NCI-H187 (cell line): ENCODE measurements at regions not wholly inside any gene's neighbourhood (a gene's known extent, or its start where the extent isn't known, plus 50 kb on each side); places are given as distances from the start of the nearest gene placed in this dataset.
A peak's percentile ranks its signal among the peaks of the same experiment; 100 is the strongest.

Experiments used
- DNase-seq, 2 experiments: peaks; one replicate each; lab custom pipeline; 2025; lab: John Stamatoyannopoulos, UW

GRCh38 chr2:216320852-216321251 is 51.4 kb downstream of the MARCHF4 start:
- DNase-seq = no peak

DNA sequence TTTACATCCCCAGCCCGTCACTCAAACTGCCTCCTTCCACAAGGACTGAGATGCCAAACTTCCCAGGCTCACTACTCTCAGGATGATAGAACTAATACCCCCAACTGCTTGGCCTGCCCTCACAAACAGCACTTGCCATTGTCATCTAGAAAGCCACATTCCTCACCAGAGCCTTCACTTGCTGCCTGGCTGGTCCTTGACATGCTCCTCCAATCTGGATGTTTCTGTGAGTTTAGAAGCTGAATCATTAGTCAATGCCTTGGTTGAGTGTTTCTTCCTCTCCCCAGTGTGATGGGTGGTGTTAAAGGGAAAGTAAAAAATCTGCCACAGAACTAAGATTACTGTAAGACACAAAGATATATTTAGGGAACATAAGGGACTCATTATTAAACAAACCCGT is 52.5 kb downstream of the MARCHF4 start:
- no peak for DNase-seq

DNA sequence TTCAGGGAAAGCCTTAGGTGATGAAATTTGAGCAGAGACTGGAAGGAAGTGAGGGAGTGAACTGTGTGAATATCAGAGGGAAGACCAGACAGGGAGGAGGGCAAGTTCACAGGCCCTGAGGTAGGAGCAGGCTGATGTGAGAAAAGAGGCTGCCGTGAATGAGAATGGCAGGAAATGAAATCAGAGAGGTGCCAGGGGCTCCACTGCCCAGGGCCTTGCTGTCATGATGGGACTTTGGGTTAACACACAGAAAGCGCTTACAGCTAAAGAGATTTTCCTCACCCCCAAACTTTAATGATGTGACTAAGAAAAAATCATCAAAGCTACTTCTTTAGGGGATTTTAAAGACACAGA is 53.8 kb downstream of the MARCHF4 start:
- DNase-seq = no peak

DNA sequence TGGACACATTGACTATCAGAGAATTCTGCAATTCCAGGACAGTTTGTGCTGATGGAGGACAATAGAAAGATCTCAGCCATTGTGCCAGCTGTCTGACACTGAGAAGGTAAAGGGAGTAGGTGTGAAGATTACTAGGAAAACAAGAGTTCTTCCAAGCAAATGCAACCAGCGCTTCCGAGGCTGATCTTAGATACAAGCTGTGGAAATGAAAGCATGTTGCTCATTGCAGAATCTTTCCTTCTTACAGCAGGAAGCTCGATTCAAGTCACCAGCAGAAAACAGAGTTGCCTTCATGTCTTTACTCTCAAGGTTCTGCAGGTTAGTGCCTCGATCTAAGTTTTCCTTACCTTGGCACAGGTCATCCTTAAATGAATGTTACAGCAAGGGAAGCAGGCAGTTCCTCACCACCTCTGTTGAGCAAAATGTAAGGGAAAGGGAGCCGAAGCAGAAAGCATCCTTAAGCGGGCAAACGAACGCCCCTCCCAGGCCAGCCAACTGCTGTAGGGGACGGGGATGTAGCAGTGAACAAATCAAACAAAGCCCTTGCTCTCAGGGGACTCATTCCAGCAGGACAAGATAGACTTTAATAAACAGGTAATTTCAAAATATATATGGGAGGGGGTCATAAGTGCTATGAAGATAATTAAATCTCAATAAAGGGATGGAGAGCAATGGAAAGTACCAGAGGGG is 54.3 kb downstream of the MARCHF4 start:
- DNase-seq = no peak

DNA sequence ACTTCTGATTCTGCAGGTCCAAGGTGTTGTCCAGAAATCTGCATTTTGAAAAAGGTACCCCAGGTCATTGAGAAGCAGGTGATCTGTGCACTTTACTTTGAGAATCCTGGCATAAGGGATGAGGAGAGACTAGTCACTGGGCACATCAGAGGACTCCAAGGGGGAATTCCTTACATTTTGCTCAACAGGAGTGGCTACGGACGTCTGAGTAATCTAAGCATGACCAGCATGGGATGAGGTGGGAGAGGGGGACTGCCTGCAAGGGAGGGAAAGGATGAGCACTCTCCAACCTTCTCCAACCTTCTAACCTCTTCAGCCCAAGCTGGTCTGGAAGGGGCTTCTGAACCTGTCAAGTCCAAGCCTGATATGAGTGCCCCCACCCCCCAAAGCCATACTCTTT is 55.5 kb downstream of the MARCHF4 start:
- DNase-seq = no peak

GRCh38 chr2:216315802-216316603 is 56.3 kb downstream of the MARCHF4 start:
- no peak for DNase-seq

- no peak for DNase-seq
Observed at GRCh38 chr2:216312441-216312840, 59.8 kb downstream of the MARCHF4 start.

DNA sequence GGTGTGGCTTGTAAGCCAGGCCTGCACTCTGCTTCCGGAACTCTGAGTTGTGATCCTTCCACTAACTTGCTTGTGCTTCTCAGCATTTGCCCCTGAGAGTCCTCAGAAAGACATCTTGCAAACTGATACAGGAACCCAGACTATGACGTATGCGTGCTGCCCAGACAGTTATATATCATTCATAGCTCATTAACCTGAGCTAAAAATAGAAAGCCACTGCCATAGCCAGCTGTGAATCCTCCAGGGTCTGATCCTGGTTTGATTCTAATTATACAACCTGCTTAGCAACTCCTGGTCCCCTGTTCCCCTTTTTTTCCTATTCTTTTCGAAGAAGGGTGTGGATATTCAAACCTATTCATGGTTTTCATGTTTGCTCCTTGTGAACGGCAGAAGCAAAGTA is 63.7 kb downstream of the MARCHF4 start:
- DNase-seq = peak; percentile 7 to 26

- DNase-seq = no peak
Observed at GRCh38 chr2:216307496-216307895, 64.8 kb downstream of the MARCHF4 start.

- no peak for DNase-seq
Observed at GRCh38 chr2:216306868-216307267, 65.4 kb downstream of the MARCHF4 start.

DNA sequence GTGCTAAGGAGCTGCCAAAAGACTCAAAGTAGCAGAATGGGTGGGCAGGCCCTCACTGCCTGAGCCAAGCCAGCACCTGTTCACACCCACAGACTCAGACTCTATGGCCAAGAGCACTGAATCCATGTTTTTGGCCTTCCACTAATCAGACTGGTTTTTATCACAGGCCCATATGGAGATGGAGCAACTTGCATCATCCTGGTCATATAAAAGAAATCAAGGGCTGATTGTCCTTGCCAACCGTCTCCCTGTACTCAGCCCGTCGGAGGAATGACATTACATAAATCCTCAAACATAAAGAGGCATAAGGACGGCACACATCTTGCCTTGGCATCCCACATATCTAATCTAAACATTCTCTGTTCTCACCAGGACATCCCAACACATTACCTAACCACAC is 66.7 kb downstream of the MARCHF4 start:
- no peak for DNase-seq

DNA sequence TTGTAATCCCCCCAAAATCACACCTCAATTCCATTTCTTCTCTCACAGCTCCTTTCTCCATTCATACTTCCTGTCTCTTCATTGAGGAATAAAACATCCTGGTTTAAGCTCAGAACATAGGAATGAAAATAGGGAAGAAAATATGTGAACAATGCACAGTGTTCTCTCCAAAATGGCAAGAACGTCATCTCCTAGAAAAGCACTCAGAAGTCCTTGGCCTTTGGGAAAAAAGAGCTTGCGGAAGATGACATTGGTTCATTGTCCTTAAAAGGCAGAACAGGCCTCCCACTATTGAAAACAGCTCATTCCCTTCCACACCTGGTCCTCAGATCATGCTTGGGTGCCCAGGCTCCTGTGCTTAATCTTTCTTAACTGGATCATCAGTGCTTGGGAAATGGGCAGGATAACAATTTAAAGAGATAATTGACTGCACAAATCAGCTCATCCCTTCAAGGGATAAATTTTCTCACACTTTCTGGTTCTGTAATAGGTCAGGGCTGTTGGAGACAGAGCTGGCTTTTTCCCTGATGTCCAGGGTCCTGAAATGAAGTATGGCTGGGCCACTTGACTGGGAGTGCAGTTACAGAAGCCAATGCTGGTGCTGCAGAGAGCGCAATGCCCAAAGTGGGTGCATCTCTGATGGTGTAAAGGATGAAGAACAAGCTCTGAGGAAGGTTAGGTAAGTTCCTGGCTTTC is 69.2 kb downstream of the MARCHF4 start:
- no peak for DNase-seq

DNA sequence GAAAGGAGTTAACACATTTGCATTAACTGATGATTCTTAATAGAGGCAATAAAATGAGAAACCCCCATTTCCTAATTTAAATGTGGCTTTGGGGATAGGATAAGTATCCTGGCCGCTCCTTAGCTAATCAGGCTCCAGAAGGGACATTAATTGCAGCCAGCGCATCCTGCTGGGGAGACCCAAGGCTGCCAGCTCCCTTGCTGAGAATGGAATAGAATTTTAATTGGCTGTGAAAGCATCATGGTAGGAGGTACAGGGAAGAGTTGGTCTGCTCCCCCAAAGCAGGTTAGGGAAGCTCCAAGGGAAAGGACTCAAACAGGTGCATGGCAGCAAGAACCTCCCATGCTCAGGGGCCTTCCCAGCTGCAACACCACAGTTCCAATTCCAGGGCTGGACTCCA is 71.4 kb downstream of the MARCHF4 start:
- no peak for DNase-seq

DNA sequence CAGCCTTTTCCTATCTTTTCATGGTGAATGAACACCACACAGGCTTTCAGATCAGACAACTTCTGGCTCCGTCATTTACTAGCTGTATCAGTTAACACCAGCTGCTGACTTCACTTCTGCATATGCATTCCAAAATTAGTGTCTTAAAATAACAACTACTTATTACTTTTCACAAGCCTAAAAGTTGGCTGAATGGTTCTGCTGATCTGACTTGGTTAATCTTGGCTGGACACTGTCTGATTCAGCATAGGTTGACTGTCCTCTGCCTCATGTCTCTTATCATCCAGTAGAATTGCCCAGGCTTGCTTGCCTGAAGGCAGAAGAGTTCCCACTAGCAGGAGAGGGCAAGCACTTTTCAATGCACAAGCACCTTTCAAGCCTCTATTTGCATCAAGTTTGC is 72.7 kb downstream of the MARCHF4 start:
- DNase-seq = no peak

GRCh38 chr2:216298719-216299495 is 73.4 kb downstream of the MARCHF4 start:
- DNase-seq = no peak

GRCh38 chr2:216296856-216297255 is 75.4 kb downstream of the MARCHF4 start:
- no peak for DNase-seq

- DNase-seq = no peak
Observed at GRCh38 chr2:216294305-216294704, 78.0 kb downstream of the MARCHF4 start.

- no peak for DNase-seq
Observed at GRCh38 chr2:216293883-216294282, 78.4 kb downstream of the MARCHF4 start.

GRCh38 chr2:216292886-216293301 is 79.4 kb downstream of the MARCHF4 start:
- no peak for DNase-seq

DNA sequence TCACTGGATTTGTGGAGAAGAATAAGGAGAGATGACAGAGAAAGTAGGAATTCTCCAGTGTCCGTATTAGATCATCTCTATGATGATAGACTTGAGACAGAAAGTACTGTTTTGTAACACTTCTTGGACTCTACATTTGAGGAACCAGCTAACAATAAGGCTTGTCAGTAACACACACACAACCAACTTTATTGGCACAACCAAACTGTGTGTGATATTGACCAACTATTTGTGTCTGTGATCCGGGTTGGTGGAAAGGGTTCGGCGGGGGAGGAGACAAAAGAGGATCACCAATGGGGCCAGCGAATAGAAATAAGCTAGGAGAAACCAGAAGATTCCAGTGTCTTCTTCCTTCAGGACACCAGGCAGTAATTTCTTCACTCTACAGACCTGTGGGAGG is 79.8 kb downstream of the MARCHF4 start:
- DNase-seq = no peak

DNA sequence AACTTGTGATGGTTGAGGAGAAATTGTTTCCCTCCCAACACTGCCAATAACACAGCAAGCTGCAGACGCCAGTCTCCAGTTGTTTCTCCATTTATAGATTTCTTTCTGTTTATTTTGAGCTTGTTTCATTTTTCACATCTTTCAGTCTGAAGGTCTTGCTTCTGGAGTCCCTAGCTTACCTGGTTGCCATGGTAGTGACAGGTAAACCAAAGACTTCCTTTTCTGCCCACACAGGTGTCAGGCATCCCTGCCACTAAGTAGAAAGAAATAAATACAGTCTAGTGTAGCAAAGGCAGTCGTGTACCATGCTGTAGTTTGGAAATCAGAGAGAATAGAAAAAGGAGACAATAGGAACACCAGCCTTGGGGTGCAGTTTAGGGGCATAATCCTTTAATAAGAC is 82.8 kb downstream of the MARCHF4 start:
- no peak for DNase-seq

GRCh38 chr2:216287251-216287650 is 85.0 kb downstream of the MARCHF4 start:
- DNase-seq = no peak
